Subcutaneous abdominal adipose tissue (tissue), 5 donors: ENCODE measurements at regions not wholly inside any gene's neighbourhood (a gene's known extent, or its start where the extent isn't known, plus 50 kb on each side); places are given as distances from the start of the nearest gene placed in this dataset.
"Not testable (repeated sequence)": the region's sequence is repeated elsewhere in the genome, so short reads cannot be mapped to it uniquely, and the experiment has no call there.

Experiments
- H3K27ac ChIP-seq: one replicate; pipeline ENCODE4 v1.7.0; 2013; ENCODE audit warnings: low read depth, mild to moderate bottlenecking, inconsistent platforms, low read length, moderate library complexity
- H3K27me3 ChIP-seq, 5 donors: one replicate each; pipeline ENCODE4 v1.7.0; 2013; ENCODE audit warnings: low read length in 5 of 5, inconsistent platforms in 1 of 5; ENCODE audit not compliant: control insufficient read depth in 5 of 5, insufficient read depth in 4 of 5
- H3K36me3 ChIP-seq, 5 donors: one replicate each; pipeline ENCODE4 v1.7.0; 2013; ENCODE audit warnings: low read length in 5 of 5; ENCODE audit not compliant: control insufficient read depth in 5 of 5, insufficient read depth in 5 of 5
- H3K4me1 ChIP-seq, 5 donors: one replicate each; pipeline ENCODE4 v1.7.0; 2013; ENCODE audit warnings: low read length in 5 of 5, mild to moderate bottlenecking in 3 of 5, moderate library complexity in 1 of 5; ENCODE audit not compliant: control insufficient read depth in 5 of 5, insufficient read depth in 5 of 5
- H3K4me3 ChIP-seq, 5 donors: one replicate each; pipeline ENCODE4 v1.7.0; 2013; ENCODE audit warnings: low read length in 5 of 5, low read depth in 1 of 5
- H3K9ac ChIP-seq, 5 donors: one replicate each; pipeline ENCODE4 v1.7.0; 2013; ENCODE audit warnings: low read length in 5 of 5, mild to moderate bottlenecking in 4 of 5, moderate library complexity in 3 of 5
- H3K9me3 ChIP-seq, 5 donors: one replicate each; pipeline ENCODE4 v1.7.0; 2013; ENCODE audit warnings: low read length in 5 of 5; ENCODE audit not compliant: control insufficient read depth in 5 of 5
- donor health status: healthy.
- donor health status: healthy.
- donor health status: healthy.
- donor health status: healthy.
- donor health status: healthy.

DNA sequence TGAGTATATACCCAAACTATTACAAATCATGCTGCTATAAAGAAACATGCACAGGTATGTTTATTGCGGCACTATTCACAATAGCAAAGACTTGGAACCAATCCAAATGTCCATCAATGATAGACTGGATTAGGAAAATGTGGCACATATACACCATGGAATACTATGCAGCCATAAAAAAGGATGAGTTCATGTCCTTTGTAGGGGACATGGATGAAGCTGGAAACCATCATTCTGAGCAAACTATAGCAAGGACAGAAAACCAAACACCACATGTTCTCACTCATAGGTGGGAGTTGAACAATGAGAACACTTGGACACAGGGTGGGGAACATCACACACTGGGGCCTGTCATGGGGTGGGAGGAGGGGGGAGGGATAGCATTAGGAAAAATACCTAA is 672.7 kb upstream of the CTNND2 start:
- H3K27ac ChIP-seq, H3K36me3 ChIP-seq, H3K27me3 ChIP-seq, H3K4me3 ChIP-seq, H3K4me1 ChIP-seq, H3K9me3 ChIP-seq, H3K9ac ChIP-seq: not testable (repeated sequence)

DNA sequence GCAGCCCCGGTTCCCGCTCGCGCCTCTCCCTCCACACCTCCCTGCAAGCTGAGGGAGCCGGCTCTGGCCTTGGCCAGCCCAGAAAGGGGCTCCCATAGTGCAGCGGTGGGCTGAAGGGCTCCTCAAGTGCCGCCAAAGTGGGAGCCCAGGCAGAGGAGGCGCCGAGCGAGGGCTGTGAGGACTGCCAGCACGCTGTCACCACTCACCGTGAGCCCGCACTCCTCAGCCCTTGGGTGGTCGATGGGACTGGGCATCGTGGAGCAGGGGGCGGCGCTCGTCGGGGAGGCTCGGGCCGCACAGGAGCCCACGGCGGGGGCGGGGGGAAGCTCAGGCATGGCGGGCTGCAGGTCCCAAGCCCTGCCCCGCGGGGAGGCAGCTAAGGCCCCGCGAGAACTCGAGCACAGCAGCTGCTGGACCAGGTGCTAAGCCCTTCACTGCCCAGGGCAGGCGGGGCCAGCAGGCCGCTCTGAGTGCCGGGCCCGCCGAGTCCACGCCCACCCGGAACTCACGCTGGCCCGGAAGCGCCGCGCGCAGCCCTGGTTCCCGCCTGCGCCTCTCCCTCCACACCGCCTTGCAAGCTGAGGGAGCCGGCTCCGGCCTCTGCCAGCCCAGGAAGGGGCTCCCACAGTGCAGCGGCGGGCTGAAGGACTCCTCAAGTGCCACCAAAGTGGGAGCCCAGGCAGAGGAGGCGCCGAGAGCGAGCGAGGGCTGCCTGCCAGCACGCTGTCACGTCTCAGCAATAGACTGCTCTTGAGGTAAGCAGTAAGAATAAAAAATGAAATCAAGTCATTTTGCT is 670.2 kb upstream of the CTNND2 start:
- H3K4me3 ChIP-seq, H3K36me3 ChIP-seq, H3K9ac ChIP-seq, H3K27ac ChIP-seq, H3K9me3 ChIP-seq, H3K4me1 ChIP-seq, H3K27me3 ChIP-seq: not testable (repeated sequence)

DNA sequence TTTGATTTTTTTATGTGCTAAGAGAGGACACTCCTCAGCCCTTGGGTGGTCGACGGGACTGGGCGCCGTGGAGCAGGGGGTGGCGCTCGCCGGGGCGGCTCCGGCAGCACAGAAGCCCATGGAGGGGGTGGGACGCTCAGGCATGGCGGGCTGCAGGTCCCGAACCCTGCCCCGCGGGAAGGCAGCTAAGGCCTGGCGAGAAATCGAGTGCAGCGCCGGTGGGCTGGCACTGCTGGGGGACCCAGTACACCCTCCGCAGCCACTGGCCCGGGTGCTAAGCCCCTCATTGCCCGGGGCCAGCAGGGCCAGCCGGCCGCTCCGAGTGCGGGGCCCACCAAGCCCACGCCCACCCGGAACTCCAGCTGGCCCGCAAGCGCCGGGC is 669.7 kb upstream of the CTNND2 start:
- H3K27ac ChIP-seq, H3K27me3 ChIP-seq, H3K36me3 ChIP-seq, H3K4me1 ChIP-seq, H3K9me3 ChIP-seq, H3K4me3 ChIP-seq, H3K9ac ChIP-seq: not testable (repeated sequence)

DNA sequence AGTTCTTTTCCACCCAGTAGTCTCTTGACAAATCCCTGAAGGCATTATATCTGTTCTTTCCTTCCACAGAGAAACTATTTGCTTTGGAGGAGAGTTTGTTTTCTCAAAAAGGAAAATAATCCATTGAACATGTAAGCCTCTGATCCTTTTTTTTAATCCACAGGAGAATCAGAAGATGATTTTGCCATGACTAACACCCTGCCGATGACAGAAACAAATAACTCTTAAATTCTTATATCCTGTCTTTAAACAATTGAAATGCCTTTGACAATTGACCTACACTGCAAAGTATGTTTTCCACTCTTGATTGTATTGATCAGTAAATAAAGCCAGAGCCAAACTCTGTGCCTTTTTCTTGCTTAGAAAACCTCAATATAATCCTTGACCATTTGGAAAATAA is 666.4 kb upstream of the CTNND2 start:
- Histone ChIP-seq H3K9me3 (no peaks in the 10 kb centered on the region), H3K27me3 (no peaks in the 10 kb centered on the region), H3K9ac (no peak overlapping the region), H3K27ac (no peak overlapping the region), H3K36me3 (no peaks in the 10 kb centered on the region), H3K4me3 (no peak overlapping the region), H3K4me1 (no peaks in the 10 kb centered on the region)

DNA sequence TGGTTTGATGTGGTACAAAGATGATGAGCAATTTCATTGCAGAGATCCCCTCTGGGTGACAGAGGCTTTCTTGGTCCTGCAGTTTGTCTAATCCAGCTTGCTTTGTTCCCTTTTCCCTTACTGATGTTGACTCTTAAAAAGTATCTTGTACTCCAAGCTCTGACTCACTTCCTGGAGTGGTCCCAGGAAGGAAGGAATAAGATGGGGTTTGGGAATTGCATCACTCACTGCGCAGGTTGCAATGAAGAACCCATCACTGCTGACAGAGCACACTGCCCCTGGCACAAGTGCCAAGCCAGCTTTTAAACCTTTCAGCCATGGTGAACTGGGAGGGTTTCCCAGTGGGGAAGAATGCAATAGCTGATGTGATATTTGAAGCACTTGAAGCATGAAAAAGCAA is 662.2 kb upstream of the CTNND2 start:
- no peak overlapping the region for H3K4me3 ChIP-seq
- H3K36me3 ChIP-seq: no peaks in the 10 kb centered on the region
- peaks cover 0 to 10% (median 0%) of the 10 kb centered on the region in 5 donors for H3K9me3 ChIP-seq
- H3K9ac ChIP-seq: no peak overlapping the region
- H3K27ac ChIP-seq: no peak overlapping the region
- H3K4me1 ChIP-seq: no peaks in the 10 kb centered on the region
- H3K27me3 ChIP-seq: no peaks in the 10 kb centered on the region

DNA sequence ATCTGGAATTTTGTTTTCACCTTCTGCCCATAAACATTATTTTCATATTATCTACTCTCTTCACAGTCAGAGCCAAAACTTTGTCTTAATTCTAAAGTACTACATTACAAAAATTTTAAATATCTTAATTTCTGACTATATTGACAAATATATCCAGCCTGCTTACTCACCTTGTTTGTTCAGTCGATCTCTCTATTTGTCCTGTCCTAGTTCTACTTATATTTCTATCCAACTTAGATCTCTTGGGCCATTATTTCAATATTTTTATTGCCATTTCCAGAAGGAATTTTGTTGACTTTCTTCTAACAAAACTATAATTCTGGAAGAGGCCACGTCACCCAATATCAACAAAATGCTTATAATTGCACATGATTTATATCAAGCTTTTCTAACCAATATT is 652.8 kb upstream of the CTNND2 start:
- Histone ChIP-seq H3K27ac (no peak overlapping the region), H3K9me3 (no peaks in the 10 kb centered on the region), H3K4me3 (no peak overlapping the region), H3K9ac (no peak overlapping the region), H3K4me1 (no peaks in the 10 kb centered on the region), H3K27me3 (no peaks in the 10 kb centered on the region), H3K36me3 (no peaks in the 10 kb centered on the region)

DNA sequence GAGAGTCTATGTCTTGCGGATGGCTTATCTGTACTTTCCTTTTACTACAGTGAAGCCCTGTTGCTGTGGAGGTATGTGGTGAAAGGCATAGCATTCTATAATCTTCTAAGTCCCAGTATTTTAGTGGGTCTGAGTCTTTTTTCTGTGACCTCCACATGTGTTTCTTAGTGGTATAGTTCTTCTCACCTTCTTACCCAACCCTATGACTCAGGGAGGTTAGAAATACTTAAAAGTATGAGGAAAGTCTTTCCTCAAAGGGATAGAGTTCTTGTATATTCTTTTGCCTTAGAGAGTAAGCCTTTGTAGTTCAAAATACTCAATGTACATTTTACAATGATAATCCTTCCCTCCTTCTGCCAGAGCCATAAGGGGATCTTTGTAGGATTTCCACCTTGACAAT is 621.9 kb upstream of the CTNND2 start:
- Histone ChIP-seq H3K27me3 (no peaks in the 10 kb centered on the region), H3K4me3 (no peak overlapping the region), H3K9ac (no peak overlapping the region)

DNA sequence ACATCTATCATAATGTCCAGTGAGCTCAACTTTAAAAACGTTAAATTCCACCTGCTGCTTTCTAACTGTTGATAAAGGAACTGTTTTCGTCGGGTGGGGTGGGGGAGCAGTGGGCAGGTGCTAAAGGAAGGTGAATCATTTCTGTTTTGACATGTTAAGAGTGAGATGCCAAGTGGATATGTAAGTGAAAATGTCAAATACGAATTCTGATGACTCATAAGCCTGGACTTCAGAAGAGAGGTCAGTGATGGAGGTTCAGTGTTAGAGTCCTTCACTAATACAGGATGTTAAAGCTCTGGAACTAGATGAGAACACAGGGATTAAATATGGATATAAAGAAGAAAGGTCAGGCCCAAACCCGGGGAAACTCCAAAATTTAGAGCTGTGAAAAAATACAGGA is 617.9 kb upstream of the CTNND2 start:
- no peaks in the 10 kb centered on the region for H3K36me3 ChIP-seq
- no peaks in the 10 kb centered on the region for H3K27me3 ChIP-seq
- peaks cover 0 to 12% (median 0%) of the 10 kb centered on the region in 5 donors for H3K9me3 ChIP-seq
- H3K4me3 ChIP-seq: no peak overlapping the region
- H3K4me1 ChIP-seq: no peaks in the 10 kb centered on the region
- H3K9ac ChIP-seq: no peak overlapping the region
- no peak overlapping the region for H3K27ac ChIP-seq

More for the DNA sequence above, 621.9 kb upstream of the CTNND2 start:
- no peak overlapping the region for H3K27ac ChIP-seq
- H3K36me3 ChIP-seq: no peaks in the 10 kb centered on the region
- peaks cover 0 to 3% (median 0%) of the 10 kb centered on the region in 5 donors for H3K9me3 ChIP-seq
- no peaks in the 10 kb centered on the region for H3K4me1 ChIP-seq

DNA sequence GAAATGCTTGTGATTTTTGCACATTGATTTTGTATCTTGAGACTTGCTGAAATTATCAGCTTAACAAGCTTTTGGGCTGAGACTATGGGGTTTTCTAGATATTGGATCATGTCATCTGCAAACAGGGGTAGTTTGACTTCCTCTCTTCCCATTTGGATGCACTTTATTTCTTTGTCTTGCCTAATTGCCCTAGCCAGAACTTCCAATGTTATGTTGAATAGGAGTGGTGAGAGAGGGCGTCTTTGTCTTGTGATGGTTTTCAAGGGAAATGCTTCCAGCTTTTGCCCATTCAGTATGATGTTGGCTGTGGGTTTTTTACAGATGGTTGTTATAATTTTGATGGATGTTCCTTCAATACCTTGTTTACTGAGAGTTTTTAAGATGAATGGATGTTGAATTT is 600.7 kb upstream of the CTNND2 start:
- not testable (repeated sequence) for H3K4me3 ChIP-seq, H3K27me3 ChIP-seq, H3K9ac ChIP-seq, H3K4me1 ChIP-seq, H3K27ac ChIP-seq, H3K36me3 ChIP-seq
- peaks cover 0 to 10% (median 3%) of the 10 kb centered on the region in 5 donors for H3K9me3 ChIP-seq

DNA sequence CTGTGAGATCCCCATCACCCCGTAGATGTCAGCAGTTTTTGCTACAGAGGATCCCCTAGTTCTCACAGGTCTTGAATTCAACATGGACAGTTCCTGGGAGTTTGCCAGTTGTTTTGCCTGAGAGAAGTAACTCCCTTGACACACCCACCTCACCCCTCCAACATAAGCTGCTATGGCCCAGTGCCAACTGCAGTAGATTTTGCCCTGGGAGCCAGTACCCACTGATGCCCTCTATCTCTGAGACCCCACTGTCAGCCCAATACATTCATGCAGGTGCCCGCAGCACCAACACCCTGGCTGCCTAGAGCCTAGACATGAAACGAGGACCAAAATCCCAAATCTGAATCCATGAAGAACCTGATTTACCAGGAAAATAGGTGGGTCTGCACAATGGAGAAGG is 583.9 kb upstream of the CTNND2 start:
- Histone ChIP-seq H3K36me3 (no peaks in the 10 kb centered on the region), H3K9ac (no peak overlapping the region), H3K9me3 (peaks cover 0 to 7% (median 0%) of the 10 kb centered on the region in 5 donors), H3K4me3 (no peak overlapping the region), H3K27ac (no peak overlapping the region), H3K27me3 (no peaks in the 10 kb centered on the region), H3K4me1 (no peaks in the 10 kb centered on the region)
